ENCODE measurements at regions not wholly inside any gene's neighbourhood (a gene's known extent, or its start where the extent isn't known, plus 50 kb on each side); places are given as distances from the start of the nearest gene placed in this dataset.

- no peak for DNase-seq (ENCODE audit: low read depth)
Measured at GRCh38 chr18:34159691-34160185, 65.0 kb downstream of the NOL4 start.

DNA sequence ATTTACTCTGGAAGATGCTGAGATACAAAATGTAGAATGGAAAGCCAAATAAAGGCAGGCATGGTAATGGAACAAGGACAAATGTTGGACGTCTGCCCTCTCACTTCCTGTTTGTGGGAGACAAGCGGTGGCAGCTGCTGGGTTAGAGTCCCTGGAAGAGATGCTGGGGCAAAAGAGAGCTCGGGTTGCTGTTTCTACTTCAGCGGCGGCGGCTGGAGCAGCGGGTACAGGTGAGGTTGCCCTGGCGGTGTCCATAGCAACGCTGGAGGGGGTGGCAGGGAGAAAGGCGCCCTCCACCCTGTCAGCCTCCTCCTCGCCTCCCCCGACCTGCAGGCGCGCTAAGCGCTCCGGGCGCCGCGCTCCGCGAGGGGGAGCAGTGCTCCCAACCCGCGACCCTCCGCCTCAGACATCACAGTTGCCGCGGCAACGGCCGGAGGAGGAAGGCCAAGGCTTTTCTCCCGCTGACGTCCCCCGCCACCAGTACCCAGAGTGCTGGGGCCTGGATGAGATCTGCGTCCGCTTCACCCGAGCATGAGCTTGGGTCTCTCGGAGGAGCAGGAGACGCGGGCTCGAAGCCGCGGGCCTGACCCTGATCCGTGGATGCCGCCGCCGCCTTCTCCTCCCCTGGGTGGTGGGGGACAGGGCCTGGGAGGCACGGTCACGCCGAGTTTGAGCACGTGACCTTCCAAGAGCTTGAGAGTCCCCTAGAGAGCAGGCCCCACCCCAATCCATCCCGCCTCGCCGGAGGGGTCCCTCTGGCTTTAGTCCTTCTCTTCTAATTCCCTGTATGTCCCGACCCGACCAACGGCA is 65.6 kb downstream of the NOL4 start:
- no peak for DNase-seq (ENCODE audit: low read depth)

DNA sequence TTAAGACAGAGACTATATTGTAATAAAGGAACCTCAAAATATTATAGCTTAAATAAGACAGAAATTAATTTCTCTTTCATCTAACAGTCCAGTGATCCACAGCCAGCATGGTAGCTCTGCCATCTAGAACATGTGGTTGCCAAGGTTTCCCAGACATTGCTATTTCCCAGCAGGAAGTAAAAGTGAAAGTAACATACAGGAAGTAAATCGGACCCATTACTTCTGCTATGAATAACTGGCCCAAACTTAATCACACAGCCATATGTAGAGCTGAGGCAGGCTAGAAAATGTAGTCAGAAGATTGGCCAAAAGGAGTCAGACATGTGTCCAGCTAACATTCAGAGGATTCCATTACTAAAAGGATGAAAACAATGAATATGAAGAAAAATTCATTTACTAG is 71.0 kb downstream of the NOL4 start:
- DNase-seq (ENCODE audit: low read depth): no peak

DNA sequence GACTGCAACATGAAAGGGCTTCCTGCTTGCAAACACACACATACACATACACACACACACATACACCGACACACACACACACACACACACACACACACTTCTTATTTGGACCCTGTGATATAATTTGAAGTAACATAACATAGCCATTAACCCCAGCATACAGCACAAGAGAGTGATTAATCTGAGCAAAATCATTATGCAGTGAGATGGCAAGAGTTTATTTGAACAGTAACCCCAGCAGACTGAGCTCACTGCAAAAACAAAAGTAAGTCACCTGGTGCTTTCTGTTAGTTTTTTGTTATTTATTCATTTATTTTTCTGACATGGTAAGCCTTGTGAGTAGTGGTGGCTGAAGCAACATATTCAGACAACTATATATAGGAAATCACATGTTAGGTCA is 93.7 kb downstream of the NOL4 start:
- DNase-seq (ENCODE audit: low read depth): no peak

- DNase-seq (ENCODE audit: low read depth): no peak
Measured at GRCh38 chr18:34128436-34128835, 96.3 kb downstream of the NOL4 start.

DNA sequence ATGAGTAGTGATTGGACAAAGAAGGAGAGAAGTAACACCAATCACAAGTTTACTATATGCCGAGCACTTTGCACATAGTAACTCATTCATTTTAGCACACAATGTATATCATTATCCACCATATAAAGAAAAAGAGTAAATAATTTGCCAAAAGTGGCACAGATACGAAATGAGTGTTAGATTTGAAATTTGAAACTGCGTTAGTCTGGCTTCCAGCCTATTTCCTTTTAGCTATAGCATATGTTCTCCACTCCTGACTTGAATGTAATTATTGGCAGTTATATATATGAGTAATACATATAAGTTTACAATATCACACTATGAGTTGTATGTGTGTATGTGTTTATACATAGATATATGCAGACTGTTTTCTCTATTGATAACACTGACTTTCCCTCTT is 98.6 kb downstream of the NOL4 start:
- DNase-seq (ENCODE audit: low read depth): no peak

DNA sequence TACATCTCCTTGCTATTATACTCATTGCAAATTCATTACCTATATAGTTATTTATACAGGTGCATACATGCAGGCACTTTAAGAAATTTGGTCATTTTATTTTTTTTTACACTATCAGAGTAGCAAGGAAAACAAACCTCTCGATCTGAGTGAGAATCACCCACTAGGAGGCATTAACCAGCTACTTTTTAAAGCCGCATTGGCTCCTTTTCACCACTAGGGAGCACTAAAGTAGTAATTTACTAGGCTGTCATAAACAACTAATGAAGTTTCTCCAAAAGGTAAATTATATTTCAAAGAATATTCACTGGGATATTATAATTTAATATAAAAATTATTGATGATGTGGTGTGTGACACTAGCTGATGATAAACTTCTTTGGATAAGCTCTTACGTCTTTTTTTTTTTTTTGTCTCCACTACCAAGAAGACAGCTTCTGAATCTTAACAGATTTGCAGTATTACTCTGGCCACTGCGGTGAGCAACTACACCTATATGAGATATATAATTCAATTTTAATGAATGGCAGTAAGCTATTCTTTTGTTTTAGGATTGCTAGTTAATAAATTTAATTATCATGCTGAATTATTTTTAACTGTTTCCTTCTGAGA is 101.9 kb downstream of the NOL4 start:
- DNase-seq (ENCODE audit: low read depth): no peak

- DNase-seq (ENCODE audit: low read depth): no peak
Measured at GRCh38 chr18:34121200-34121721, 103.5 kb downstream of the NOL4 start.

GRCh38 chr18:34120294-34120693 is 104.4 kb downstream of the NOL4 start:
- DNase-seq (ENCODE audit: low read depth): no peak

- no peak for DNase-seq (ENCODE audit: low read depth)
Measured at GRCh38 chr18:34117319-34117718, 107.4 kb downstream of the NOL4 start.

DNA sequence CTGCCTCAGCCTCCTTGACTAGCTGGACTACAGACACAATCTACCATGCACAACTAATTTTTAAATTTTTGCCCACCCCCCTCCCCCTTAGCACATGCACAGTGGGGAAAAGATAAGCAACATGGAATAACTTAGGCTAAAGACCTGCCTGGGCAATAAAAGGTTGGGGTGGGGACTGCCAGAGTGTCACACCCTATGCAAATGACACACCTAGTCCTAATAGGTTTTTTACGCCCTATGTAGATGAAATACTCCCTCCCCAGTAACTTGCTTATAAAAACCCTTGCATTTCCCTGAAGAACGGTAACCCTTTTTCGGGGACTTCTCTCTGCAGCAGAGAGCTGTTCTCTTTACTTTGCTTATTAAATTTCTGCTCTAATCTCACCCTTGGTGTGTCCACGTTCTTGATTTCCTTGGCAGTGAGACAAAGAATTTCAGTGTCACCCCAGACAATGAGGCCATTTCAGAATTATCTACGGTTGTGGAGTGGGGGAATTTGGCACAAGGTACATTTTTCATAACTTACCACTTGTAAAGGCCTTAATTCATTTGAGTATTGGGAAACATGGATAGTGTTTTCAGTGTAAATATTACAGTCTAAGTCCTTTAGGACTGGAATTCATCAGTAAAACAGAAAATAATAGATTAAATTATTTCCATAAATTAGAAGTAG is 109.2 kb downstream of the NOL4 start:
- no peak for DNase-seq (ENCODE audit: low read depth)

DNA sequence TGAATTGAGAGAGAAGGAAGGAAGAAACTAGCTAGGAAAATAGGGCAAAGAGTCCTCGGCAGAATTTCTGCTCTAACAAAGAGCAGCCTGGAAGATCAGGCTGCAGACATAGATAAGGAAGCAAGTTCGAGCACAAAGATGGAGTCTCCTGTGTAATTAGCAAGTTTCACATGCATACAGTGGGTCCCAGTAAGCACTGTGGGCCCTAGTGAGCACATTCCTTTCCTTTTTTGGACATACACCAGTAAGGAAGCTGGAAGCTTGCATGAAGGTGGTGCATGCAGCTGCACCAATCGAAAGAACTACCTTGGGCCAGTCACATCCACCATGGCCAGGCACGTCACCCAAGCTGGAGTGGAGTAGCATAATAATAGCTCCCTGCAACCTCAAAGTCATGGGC is 109.7 kb downstream of the NOL4 start:
- DNase-seq (ENCODE audit: low read depth): no peak

DNA sequence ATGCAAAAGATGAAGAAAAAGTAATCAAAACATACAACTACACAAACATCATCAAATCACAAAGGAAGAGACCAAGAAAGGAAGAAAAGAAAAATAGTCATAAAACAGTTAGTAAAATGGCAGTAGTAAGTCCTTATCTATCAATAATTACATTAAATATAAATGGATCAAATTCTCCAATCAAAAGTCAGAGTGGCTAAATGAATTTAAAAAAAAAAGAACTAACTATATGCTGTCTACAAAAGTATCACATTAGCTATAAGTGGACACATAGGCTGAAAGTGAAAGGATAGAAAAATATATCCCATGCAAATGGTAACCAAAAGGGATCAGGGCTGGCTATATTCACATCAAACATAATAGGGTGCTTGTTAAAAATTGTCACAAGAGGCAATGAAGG is 116.5 kb downstream of the NOL4 start:
- no peak for DNase-seq (ENCODE audit: low read depth)

- DNase-seq (ENCODE audit: low read depth): no peak
Measured at GRCh38 chr18:34098109-34098508, 126.6 kb downstream of the NOL4 start.

- DNase-seq (ENCODE audit: low read depth): no peak
Measured at GRCh38 chr18:34097312-34097711, 127.4 kb downstream of the NOL4 start.

- no peak for DNase-seq (ENCODE audit: low read depth)
Measured at GRCh38 chr18:34094148-34094547, 130.6 kb downstream of the NOL4 start.

- no peak for DNase-seq (ENCODE audit: low read depth)
Measured at GRCh38 chr18:34092796-34093195, 131.9 kb downstream of the NOL4 start.

DNA sequence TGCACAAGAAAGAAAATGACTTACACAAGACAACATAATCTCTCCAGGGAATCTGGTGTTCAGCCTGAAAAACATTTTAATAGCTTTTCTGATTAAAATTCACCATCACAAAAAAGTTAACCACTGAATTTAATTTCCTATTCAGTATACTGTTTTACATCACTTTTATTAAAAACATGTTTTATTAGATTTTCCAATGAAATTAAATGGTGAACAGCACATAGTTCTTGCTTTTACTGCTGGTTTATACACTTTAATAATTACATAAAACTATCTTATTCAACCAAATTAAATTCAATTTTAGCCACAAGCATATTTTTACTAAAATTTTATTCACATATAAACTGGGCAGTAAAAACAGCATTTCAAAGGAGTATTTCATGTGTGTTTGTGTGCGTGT is 138.3 kb downstream of the NOL4 start:
- no peak for DNase-seq (ENCODE audit: low read depth)

DNA sequence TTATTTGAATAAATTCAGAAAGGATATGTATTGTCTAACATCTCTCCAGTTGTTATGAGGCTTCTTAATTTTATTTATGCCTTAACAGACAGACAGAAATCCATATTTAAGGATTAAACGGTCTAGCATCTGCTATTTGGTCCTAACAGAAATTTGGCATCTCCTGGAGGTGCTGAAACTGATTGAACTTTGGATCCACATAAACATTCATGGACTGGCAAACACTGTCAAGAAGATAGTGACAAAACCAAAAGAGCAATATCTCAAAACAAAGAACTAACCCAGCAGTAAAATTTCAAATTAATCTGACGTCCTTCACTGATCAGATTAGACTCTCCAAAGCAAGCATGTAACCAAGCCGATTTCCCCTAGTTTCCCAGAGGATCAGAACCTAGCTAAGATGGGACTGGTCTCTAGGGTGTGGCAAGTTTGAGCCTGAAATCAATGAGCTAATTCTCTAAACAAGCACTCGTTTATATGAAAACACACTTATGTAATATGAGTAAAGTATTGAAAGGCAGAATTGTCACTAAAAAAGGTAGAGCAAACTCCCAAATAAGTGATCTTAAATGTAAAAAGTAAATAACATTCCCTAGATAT is 139.5 kb downstream of the NOL4 start:
- no peak for DNase-seq (ENCODE audit: low read depth)

GRCh38 chr18:34084635-34085034 is 140.1 kb downstream of the NOL4 start:
- DNase-seq (ENCODE audit: low read depth): no peak

- no peak for DNase-seq (ENCODE audit: low read depth)
Measured at GRCh38 chr18:34083910-34084535, 140.7 kb downstream of the NOL4 start.

- no peak for DNase-seq (ENCODE audit: low read depth)
Measured at GRCh38 chr18:34077599-34077998, 147.1 kb downstream of the NOL4 start.

Data from HS-27A (cell line).